ENCODE measurements at regions not wholly inside any gene's neighbourhood (a gene's known extent, or its start where the extent isn't known, plus 50 kb on each side); places are given as distances from the start of the nearest gene placed in this dataset.

DNA sequence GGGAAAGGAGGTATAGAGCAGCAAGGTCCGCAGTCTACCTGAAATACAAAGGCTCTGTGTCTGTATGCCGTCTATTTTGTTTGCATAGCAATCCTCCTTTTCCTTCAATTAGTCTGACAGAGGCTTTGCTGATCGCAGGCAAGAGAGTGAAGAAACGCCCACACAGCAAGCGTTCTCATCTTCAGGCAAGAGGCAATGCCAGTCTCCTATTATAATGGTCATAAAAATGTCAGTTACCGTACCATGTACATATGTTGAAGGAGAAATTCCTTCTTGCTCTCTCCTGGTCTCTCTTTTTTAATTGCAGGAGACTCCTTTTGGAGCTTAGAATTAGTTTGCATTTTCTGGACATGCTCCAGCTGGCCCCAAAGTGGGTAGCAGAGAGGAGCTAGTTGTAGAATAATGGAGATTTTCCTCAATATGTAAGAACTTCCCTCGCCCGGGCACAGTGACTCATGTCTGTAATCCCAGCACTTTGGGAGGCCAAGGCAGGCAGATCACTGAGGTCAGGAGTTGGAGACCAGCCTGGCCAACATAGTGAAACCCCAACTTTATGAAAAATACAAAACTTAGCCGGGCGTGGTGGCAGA lies 139.5 kb downstream of the PFKFB3 start:
- DNase-seq (ENCODE audit: low read depth, low spot score), result no peak

GRCh38 chr10:6343305-6344010 lies 140.7 kb downstream of the PFKFB3 start:
- no peak for DNase-seq (ENCODE audit: low read depth, low spot score)

- DNase-seq (ENCODE audit: low read depth, low spot score), result no peak
Observed at GRCh38 chr10:6345404-6345803, 142.7 kb downstream of the PFKFB3 start.

- DNase-seq (ENCODE audit: low read depth, low spot score), result no peak
Observed at GRCh38 chr10:6346631-6347030, 143.9 kb downstream of the PFKFB3 start.

DNA sequence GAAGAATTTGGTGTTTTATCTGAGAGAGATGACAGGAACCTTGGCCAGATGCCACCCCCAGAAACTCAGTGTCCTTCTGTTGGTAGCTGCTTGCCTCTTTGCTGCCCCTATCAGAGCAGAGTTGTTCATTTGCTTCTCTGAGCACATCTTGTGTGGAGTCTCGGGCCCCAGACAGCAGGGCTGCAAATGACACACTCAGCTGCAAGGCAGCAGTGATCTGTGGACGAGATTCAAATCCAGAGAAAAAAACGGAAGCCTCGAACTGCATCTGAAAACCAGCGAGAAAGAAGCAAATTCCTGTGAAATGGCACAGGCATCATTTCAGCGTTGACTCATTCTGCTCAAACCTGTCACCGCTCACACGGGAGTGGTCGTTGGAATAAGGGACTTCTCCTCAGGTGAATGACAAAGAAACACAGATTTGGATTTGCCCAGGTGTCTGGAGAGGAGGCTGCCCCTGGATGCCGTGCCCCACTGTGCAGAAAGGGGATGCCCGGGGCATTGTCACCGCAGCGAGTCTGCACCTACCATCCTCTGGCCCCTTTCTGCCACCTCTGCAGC lies 144.7 kb downstream of the PFKFB3 start:
- no peak for DNase-seq (ENCODE audit: low read depth, low spot score)

DNA sequence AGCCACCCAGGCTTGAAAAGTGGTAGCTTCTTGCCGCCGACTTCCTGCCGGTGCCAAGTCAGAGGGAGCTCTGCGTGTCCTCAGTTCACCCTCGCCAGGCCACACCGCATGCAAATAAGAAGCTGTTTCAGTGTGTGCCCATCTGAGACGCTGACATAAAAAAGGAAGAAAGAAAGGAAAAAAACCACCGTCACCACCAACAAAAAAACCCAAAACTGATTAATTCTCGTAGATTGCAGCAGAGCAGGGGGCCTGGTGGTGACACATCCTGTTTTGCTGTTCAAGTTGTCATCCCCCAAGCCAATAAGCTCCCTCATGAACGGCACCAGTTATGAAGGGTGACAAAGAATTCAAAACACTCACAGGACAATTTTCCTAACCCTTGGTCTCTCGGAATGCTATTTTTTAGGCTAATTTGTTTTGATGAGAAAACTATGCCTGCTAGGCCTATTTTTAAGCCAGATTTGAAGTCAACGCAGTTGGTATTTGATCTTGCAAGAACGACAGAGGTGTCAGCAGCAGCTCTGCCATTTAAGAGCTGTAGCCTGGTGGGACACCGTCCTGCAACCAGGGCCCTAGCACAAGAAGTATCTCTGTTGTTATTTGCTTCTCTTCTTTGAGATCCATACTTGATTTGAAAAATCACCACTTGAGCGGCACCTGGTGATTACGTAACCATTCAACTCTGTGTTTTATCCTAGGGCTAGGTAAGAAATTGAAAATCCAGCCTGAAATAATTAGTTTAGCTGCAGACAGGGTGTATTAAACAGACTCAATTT lies 145.6 kb downstream of the PFKFB3 start:
- DNase-seq (ENCODE audit: low read depth, low spot score), result no peak

DNA sequence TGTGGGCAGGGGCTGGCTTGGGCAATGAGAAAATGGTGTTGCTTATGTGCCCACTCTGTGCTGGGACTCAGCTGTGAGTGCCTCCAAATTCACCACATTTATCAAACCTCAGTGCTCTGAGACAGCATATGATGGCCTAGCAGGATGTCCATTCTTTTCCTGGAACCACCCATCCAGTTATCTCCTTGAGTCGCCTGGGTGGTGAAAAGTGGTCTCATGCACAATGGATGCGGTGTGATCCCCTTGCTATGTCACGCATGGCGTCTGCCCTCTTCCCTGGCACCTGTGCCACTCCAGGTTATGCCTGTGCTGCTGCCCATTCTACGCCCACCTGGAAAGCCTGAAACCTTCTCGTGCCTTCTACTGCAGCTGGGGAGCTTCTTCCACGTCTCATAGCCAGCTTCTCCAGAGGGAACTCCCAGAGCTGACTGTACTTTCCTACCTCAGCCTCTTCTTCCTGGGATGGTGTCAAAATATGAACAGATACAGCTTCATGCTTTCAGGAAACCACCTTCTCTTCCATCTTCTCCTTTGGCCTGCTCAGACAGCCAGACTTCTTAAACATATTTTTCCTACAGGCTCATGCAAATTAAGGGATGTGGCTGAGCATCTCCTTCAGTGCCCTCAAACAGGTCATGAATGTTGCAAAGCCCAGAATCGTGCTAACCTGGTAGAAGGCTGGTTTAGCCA lies 147.3 kb downstream of the PFKFB3 start:
- no peak for DNase-seq (ENCODE audit: low read depth, low spot score)

DNA sequence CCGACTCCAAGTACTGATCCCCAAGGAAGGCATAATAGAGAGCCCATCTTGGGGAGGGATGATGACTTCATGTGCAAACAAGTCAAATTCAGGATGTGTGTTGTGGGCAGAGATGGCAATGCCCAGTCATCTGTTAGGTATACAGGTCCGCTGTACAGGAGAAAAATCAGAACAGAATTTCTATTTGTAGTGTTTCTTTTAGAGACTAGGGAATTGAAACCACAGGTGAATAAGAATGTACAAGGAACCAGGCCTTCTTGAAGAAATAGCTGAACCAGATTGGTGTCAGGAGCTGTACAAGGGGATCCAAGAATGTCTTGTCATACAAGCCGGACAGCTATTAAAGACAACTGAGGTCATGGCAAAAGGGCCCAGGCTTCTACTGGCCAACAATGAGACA lies 147.9 kb downstream of the PFKFB3 start:
- no peak for DNase-seq (ENCODE audit: low read depth, low spot score)

- DNase-seq (ENCODE audit: low read depth, low spot score), result no peak
Observed at GRCh38 chr10:6351495-6351894, 148.8 kb downstream of the PFKFB3 start.

DNA sequence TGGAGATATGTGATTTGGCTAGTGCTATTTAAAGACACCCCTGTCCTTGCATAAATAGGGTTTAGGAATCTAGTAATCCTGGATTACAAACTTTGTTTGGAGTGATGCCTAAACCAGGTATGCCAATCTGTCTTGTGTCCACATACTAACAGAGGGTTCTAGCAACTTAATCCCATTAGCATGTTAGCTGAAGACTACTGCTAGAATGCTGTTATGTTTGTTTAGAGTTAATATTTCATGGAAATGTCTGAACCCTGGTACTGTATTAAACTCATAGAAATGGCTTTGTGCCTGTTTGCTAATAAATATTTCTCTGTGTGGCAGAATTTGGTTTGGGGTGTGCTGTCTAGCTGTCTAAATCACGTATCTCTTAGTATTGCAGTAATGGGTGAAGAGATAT lies 150.8 kb downstream of the PFKFB3 start:
- DNase-seq (ENCODE audit: low read depth, low spot score), result no peak

DNA sequence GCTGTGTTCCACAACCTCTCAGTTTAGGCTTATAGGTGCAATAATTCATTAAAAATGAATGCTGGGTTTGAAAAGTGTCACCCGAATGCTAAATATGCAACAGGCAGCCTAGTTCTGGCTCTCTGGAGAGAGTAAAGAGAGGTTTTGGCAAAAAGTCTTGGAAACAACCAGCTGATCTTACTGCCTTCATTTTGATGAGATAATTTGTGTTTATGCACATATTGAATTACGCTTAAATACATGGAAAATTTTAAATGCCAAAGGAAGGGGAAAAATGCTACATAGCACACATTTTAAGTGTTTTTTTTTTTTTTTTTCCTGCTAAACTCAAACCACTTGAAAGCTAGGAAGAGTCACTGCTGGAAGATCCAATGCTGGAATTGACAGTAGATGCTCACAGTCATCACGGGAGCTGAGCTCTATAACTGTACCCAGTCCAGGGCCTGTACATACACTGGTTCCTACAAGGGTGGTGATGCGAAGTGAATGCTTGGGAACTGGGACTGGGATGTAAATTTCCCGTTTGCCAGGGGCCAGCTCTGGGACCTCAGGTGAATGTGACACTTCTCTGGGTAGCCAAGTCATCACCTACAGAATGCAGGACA lies 151.5 kb downstream of the PFKFB3 start:
- DNase-seq (ENCODE audit: low read depth, low spot score), result no peak

GRCh38 chr10:6356280-6356793 lies 153.6 kb downstream of the PFKFB3 start:
- DNase-seq (ENCODE audit: low read depth, low spot score), result no peak

DNA sequence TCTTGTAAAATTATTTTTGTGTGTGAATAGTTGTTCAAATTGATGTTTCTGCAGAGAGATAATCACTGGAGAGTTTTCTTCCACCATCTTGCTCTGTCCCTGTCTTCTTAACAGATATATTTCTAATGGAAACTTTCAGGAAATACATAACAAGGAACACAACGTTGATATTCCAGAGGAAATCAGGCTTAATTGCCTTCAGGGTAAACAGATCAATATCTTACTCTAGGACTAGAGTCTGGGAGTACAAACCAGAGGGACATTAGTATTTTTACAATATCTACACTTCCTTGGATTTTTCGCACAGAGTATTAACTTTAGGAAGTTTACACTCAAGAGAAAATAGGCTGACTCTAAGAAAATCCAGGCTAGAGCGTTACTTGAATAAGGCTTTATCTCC lies 159.1 kb downstream of the PFKFB3 start:
- DNase-seq (ENCODE audit: low read depth, low spot score), result no peak

DNA sequence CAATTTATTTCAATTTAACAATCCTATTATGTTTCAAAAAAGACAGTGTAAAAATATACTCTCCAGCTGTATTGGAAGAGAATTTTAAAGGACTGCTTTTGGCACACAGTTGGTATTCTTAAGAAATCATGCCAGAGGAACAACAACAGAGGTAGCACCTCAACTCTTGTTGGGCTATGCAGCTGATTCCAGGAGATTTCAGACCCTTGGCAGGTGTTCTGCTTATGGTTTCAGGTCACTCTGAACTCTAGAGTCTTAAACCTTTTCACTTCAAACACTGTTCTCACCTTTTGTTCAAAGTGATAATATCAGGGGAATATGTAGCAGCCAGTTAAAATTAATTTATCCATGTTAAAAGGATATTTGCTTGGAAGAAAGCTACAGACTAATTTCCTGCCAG lies 160.1 kb downstream of the PFKFB3 start:
- DNase-seq (ENCODE audit: low read depth, low spot score), result no peak

- no peak for DNase-seq (ENCODE audit: low read depth, low spot score)
Observed at GRCh38 chr10:6363511-6363910, 160.8 kb downstream of the PFKFB3 start.

DNA sequence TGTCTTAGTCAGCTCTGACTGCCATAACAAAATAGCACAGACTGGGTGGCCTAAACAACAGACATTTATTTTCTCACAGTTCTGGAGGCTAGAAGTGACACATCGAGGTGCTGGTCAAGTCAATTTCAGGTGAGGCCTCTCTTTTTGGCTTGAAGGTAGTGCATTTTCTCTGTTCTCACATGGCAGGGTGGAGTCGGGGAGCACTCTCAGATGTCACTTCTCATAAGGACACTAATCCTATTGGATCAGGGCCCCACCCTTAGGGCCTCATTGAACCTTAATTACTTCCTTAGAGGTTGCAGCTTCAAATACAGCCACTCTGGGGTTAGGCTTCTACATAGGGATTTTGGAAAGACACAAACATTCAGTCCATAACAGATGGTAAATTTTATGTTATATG lies 161.6 kb downstream of the PFKFB3 start:
- no peak for DNase-seq (ENCODE audit: low read depth, low spot score)

- DNase-seq (ENCODE audit: low read depth, low spot score), result peak; percentile 16
Observed at GRCh38 chr10:6364893-6365292, 162.2 kb downstream of the PFKFB3 start.

DNA sequence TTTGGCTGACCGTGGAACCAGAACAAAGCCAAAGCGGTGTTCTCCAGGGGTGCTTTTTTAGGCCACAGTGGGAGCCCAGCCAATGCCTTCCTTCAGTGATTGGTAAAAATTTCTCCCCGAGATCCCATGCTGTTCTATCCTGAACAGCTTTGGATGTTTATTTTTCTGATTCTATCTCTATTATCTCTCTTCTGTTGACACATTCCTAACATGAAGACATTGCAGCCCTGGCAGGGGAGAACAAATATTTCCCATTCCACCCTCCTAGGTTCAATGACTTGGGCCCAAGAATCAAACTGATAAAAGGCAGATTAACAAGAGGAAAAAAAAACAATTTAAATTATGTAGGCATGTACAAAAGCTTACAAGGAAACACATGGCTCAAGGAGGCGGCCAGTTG lies 162.7 kb downstream of the PFKFB3 start:
- DNase-seq (ENCODE audit: low read depth, low spot score), result no peak
